H1 (cell line): ENCODE measurements at regions not wholly inside any gene's neighbourhood (a gene's known extent, or its start where the extent isn't known, plus 50 kb on each side); places are given as distances from the start of the nearest gene placed in this dataset.

Source experiments
- CTCF ChIA-PET: fragments of 300-600 bp; sonication (Branson Sonifier 250); formaldehyde crosslinking; loops from one replicate; lab custom pipeline; 2021; ENCODE audit not compliant: partially characterized antibody; lab: Charles Lee
- POLR2A ChIA-PET: fragments of 300-600 bp; sonication (Branson Sonifier 250); formaldehyde crosslinking; loops from one replicate; lab custom pipeline; 2021; ENCODE audit warnings: inconsistent platforms; ENCODE audit not compliant: partially characterized antibody; lab: Charles Lee
- DNase-seq, 2 experiments: peaks; one replicate each; pipeline versions ENCODE4 v3.0.0 to v3.0.0-alpha.2; 2010 to 2022; ENCODE audit warnings: low spot score in 2 of 2, low read depth in 1 of 2, mixed read lengths in 1 of 2
- FAIRE-seq: peaks from 2 replicates; lab custom pipeline; 2011; peaks lifted over from hg19 to GRCh38; lab: Jason Lieb, UNC
- H2AFZ ChIP-seq: 2 replicates; pipeline ENCODE4 v1.8.1; 2012; ENCODE audit warnings: low read length, inconsistent platforms
- H2AK5ac ChIP-seq: 2 replicates; pipeline ENCODE4 v1.6.1; 2013; ENCODE audit warnings: low read depth, low read length
- H2BK120ac ChIP-seq: replicated peaks from 2 replicates; pipeline ENCODE3; 2013; ENCODE audit warnings: low read depth, low read length, inconsistent platforms
- H2BK12ac ChIP-seq: 2 replicates; pipeline ENCODE4 v1.6.1; 2013; ENCODE audit warnings: low read depth, low read length
- H2BK15ac ChIP-seq: 2 replicates; pipeline ENCODE4 v1.6.1; 2013; ENCODE audit warnings: low read length
- H2BK20ac ChIP-seq: 2 replicates; pipeline ENCODE4 v1.6.1; 2013; ENCODE audit warnings: low read length
- H2BK5ac ChIP-seq: 2 replicates; pipeline ENCODE4 v1.6.1; 2013; ENCODE audit warnings: low read depth, low read length
- H3K14ac ChIP-seq: 2 replicates; pipeline ENCODE4 v1.6.1; 2013; ENCODE audit warnings: inconsistent platforms; ENCODE audit not compliant: insufficient read length
- H3K18ac ChIP-seq: 2 replicates; pipeline ENCODE4 v1.6.1; 2013; ENCODE audit warnings: low read length; ENCODE audit errors: extremely low read depth
- H3K23ac ChIP-seq: 2 replicates; pipeline ENCODE4 v1.6.1; 2013; ENCODE audit warnings: inconsistent platforms; ENCODE audit not compliant: insufficient read length
- H3K23me2 ChIP-seq: 2 replicates; pipeline ENCODE4 v1.6.1; 2013; ENCODE audit warnings: low read depth, low read length
- H3K27ac ChIP-seq: 2 replicates; pipeline ENCODE4 v1.6.1; 2011; ENCODE audit warnings: low read depth, low read length, inconsistent platforms
- H3K27me3 ChIP-seq, 4 experiments: replicated peaks in 1 of 4; 1 replicate in 1 of 4; 2 replicates in 3 of 4; pipeline versions ENCODE4 v1.6.1 to v1.8.1; 2011 to 2013; ENCODE audit warnings: low read length in 3 of 4, mild to moderate bottlenecking in 3 of 4, inconsistent platforms in 2 of 4, mixed read lengths in 2 of 4, moderate library complexity in 1 of 4; ENCODE audit not compliant: control insufficient read depth in 3 of 4, insufficient read depth in 3 of 4; ENCODE audit errors: extremely low read depth in 1 of 4
- H3K36me3 ChIP-seq, 4 experiments: 2 replicates each; pipeline versions ENCODE4 v1.6.1 to v1.8.1; 2011 to 2013; ENCODE audit warnings: mild to moderate bottlenecking in 4 of 4, low read length in 3 of 4, moderate library complexity in 2 of 4, control low read depth in 1 of 4, inconsistent platforms in 1 of 4; ENCODE audit not compliant: insufficient read depth in 4 of 4, control insufficient read depth in 2 of 4
- H3K4ac ChIP-seq: replicated peaks from 2 replicates; pipeline ENCODE3; 2013; ENCODE audit warnings: low read length, low read depth, mixed read lengths, inconsistent platforms; ENCODE audit not compliant: insufficient read length
- H3K4me1 ChIP-seq, 4 experiments: replicated peaks in 1 of 4; 1 replicate in 1 of 4; 2 replicates in 3 of 4; pipeline versions ENCODE4 v1.6.1 to v1.8.1; 2011 to 2013; ENCODE audit warnings: low read length in 3 of 4, inconsistent platforms in 2 of 4, mixed read lengths in 1 of 4; ENCODE audit not compliant: insufficient read depth in 4 of 4, control insufficient read depth in 3 of 4
- H3K4me2 ChIP-seq, 2 experiments: 2 replicates each; pipeline versions ENCODE4 v1.6.1 to v1.8.1; 2011 to 2013; ENCODE audit warnings: low read depth in 2 of 2, low read length in 2 of 2, control low read depth in 1 of 2, inconsistent platforms in 1 of 2, mild to moderate bottlenecking in 1 of 2; ENCODE audit not compliant: insufficient read depth in 1 of 2
- H3K4me3 ChIP-seq, 4 experiments: fragments of 200-600, 300-600 bp in 1 of 4; sonication (generic), shearing (Covaris generic), sonication (Bioruptor Twin) in 1 of 4; 2 replicates each; pipeline versions ENCODE4 v1.5.1 to v1.8.1; 2011 to 2016; ENCODE audit warnings: low read length in 4 of 4, low read depth in 3 of 4, control low read depth in 2 of 4, inconsistent platforms in 2 of 4, mild to moderate bottlenecking in 2 of 4, mixed read lengths in 1 of 4, moderate library complexity in 1 of 4; ENCODE audit not compliant: insufficient read depth in 2 of 4; ENCODE audit errors: extremely low read depth in 1 of 4
- H3K56ac ChIP-seq: replicated peaks from 2 replicates; pipeline ENCODE3; 2013; ENCODE audit warnings: low read depth, mild to moderate bottlenecking, mixed read lengths, low read length, inconsistent platforms; ENCODE audit not compliant: insufficient read length
- H3K79me1 ChIP-seq: 2 replicates; pipeline ENCODE4 v1.6.1; 2013; ENCODE audit warnings: low read depth, low read length, control low read depth
- H3K79me2 ChIP-seq, 2 experiments: 2 replicates each; pipeline versions ENCODE4 v1.6.1 to v1.8.1; 2012 to 2013; ENCODE audit warnings: low read length in 2 of 2, mild to moderate bottlenecking in 2 of 2, inconsistent platforms in 1 of 2; ENCODE audit not compliant: insufficient read depth in 2 of 2, control insufficient read depth in 1 of 2
- H3K9ac ChIP-seq, 4 experiments: replicated peaks in 1 of 4; 1 replicate in 1 of 4; 2 replicates in 3 of 4; pipeline versions ENCODE4 v1.6.1 to v1.8.1; 2011 to 2013; ENCODE audit warnings: low read depth in 3 of 4, low read length in 3 of 4, control low read depth in 2 of 4, mild to moderate bottlenecking in 2 of 4, moderate library complexity in 2 of 4, inconsistent platforms in 1 of 4; ENCODE audit errors: extremely low read depth in 1 of 4
- H3K9me3 ChIP-seq, 2 experiments: 2 replicates each; pipeline versions ENCODE4 v1.6.1 to v1.8.1; 2012 to 2013; ENCODE audit warnings: mild to moderate bottlenecking in 2 of 2, moderate library complexity in 2 of 2, control low read depth in 1 of 2, inconsistent platforms in 1 of 2, low read depth in 1 of 2, low read length in 1 of 2, mixed read lengths in 1 of 2; ENCODE audit not compliant: insufficient read depth in 2 of 2
- H4K20me1 ChIP-seq, 2 experiments: replicated peaks in 1 of 2; 2 replicates each; pipeline versions ENCODE3 to v1.8.1; 2011 to 2013; ENCODE audit warnings: inconsistent platforms in 2 of 2, low read length in 2 of 2, mild to moderate bottlenecking in 1 of 2; ENCODE audit not compliant: insufficient read depth in 2 of 2, control insufficient read depth in 1 of 2
- H4K5ac ChIP-seq: 2 replicates; pipeline ENCODE4 v1.6.1; 2013; ENCODE audit warnings: low read length, low read depth, mixed read lengths, inconsistent platforms; ENCODE audit not compliant: insufficient read length
- H4K8ac ChIP-seq: 2 replicates; pipeline ENCODE4 v1.8.0; 2013; ENCODE audit warnings: mild to moderate bottlenecking, moderate library complexity, low read length, inconsistent platforms; ENCODE audit not compliant: insufficient read depth; ENCODE audit errors: extremely low read depth
- H4K91ac ChIP-seq: replicated peaks from 2 replicates; pipeline ENCODE3; 2013; ENCODE audit warnings: low read length, mixed read lengths, inconsistent platforms; ENCODE audit not compliant: insufficient read length
- BACH1 ChIP-seq: IDR thresholded peaks from 2 replicates; pipeline ENCODE4 v1.6.1; 2012; ENCODE audit warnings: low read length, improper control_type of control experiment
- CBX5 ChIP-seq: fragments of 300-800, 300-1000 bp; sonication (generic); IDR thresholded peaks from 2 replicates; pipeline ENCODE4 v1.7.1; 2016; ENCODE audit warnings: antibody characterized with exemption, low read length, low read depth
- FOSL1 ChIP-seq: IDR thresholded peaks from 2 replicates; pipeline ENCODE4 v1.6.1; 2011; ENCODE audit warnings: mild to moderate bottlenecking, low read depth, low read length, moderate library complexity; ENCODE audit not compliant: insufficient read depth
- MAFK ChIP-seq: IDR thresholded peaks from 2 replicates; pipeline ENCODE4 v1.6.1; 2012; ENCODE audit warnings: low read depth, mild to moderate bottlenecking, improper control_type of control experiment, low read length
- RAD21 ChIP-seq, 2 experiments: IDR thresholded peaks in 1 of 2; conservative IDR thresholded peaks in 1 of 2; 2 replicates each; pipeline ENCODE4 v1.6.1; 2011; ENCODE audit warnings: low read depth in 2 of 2, low read length in 2 of 2, improper control_type of control experiment in 1 of 2, inconsistent platforms in 1 of 2, mild to moderate bottlenecking in 1 of 2, moderate library complexity in 1 of 2
- RXRA ChIP-seq: IDR thresholded peaks from 2 replicates; pipeline ENCODE4 v1.6.1; 2011; ENCODE audit warnings: low read depth, mild to moderate bottlenecking, low read length, moderate library complexity; ENCODE audit not compliant: insufficient read depth
- SIN3A ChIP-seq, 2 experiments: IDR thresholded peaks in 1 of 2; conservative IDR thresholded peaks in 1 of 2; 2 replicates each; pipeline ENCODE4 v1.6.1; 2011 to 2012; ENCODE audit warnings: low read length in 2 of 2, improper control_type of control experiment in 1 of 2, low read depth in 1 of 2, mild to moderate bottlenecking in 1 of 2
- SP2 ChIP-seq: IDR thresholded peaks from 2 replicates; pipeline ENCODE4 v1.6.1; 2012; ENCODE audit warnings: mild to moderate bottlenecking, low read length, inconsistent platforms
- SP4 ChIP-seq: IDR thresholded peaks from 2 replicates; pipeline ENCODE4 v1.6.1; 2012; ENCODE audit warnings: low read length, inconsistent platforms
- TAF7 ChIP-seq: optimal IDR thresholded peaks from 2 replicates; pipeline ENCODE3; 2011; ENCODE audit warnings: low read depth, mild to moderate bottlenecking, inconsistent platforms, low read length, moderate library complexity, borderline replicate concordance

GRCh38 chr19:28184997-28185396, 1028.0 kb downstream of the UQCRFS1 start:
- no peaks in the 10 kb centered on the region for H4K20me1 ChIP-seq
- H4K8ac ChIP-seq: no peak overlapping the region
- H3K4me1 ChIP-seq: peaks cover 0 to 9% (median 1%) of the 10 kb centered on the region in 4 experiments; a peak in 1 of 7 replicates
- H3K27me3 ChIP-seq: peaks cover 0 to 1% (median 0%) of the 10 kb centered on the region in 4 experiments; a peak in 1 of 7 replicates
- no peak overlapping the region for H2AFZ ChIP-seq
- H3K14ac ChIP-seq: no peak overlapping the region
- H3K23ac ChIP-seq: no peak overlapping the region
- no peaks in the 10 kb centered on the region for H3K79me2 ChIP-seq
- CTCF ChIA-PET: interaction anchor here (0.9 to 2.0 kb wide), 5 partner anchors 12 to 199 kb away, joined by 3 to 4 read pairs (median 3); no protein-coding TSS in a partner anchor
- no peak overlapping the region for H3K27ac ChIP-seq
- no peak overlapping the region for H2BK5ac ChIP-seq
- no peak overlapping the region for H3K9ac ChIP-seq
- no peak overlapping the region for H3K4me3 ChIP-seq
- H3K36me3 ChIP-seq: no peaks in the 10 kb centered on the region
- no peak overlapping the region for H4K91ac ChIP-seq
- DNase-seq (no peak), FAIRE-seq (no peak)
- H2BK15ac ChIP-seq: peak overlapping the region; percentile 40; the same call in 1 of the 2 replicates
- H3K9me3 ChIP-seq: 0 out of 4 replicates have a peak, but pooled peaks cover 0 to 4% of the 10 kb centered on the region in 2 experiments
- no peak overlapping the region for H3K18ac ChIP-seq
- 0 out of 2 replicates have a peak overlapping the region, but pooled peaks have one; percentile 68 for H2BK12ac ChIP-seq
- H3K56ac ChIP-seq: no peak overlapping the region
- H3K23me2 ChIP-seq: no peaks in the 10 kb centered on the region
- 0 out of 2 replicates have a peak overlapping the region, but pooled peaks have one; percentile 43 for H2BK20ac ChIP-seq
- no peak overlapping the region for H3K4me2 ChIP-seq
- H2BK120ac ChIP-seq: no peak overlapping the region
- H4K5ac ChIP-seq: no peak overlapping the region
- no peak overlapping the region for H2AK5ac ChIP-seq
- POLR2A ChIA-PET: no interaction called here
- no peaks in the 10 kb centered on the region for H3K79me1 ChIP-seq
- H3K4ac ChIP-seq: no peak overlapping the region
- TF ChIP-seq RAD21 (IDR thresholded peaks at IDR 0.05 in 1 of 2, conservative IDR thresholded peaks at IDR 0.05 in 1 of 2; ENCODE audit: low read depth in 2 of 2, low read length in 2 of 2) (no peak), CBX5 (no peak), SP2 (no peak), SIN3A (conservative IDR thresholded peaks at IDR 0.05 in 1 of 2, IDR thresholded peaks at IDR 0.05 in 1 of 2; ENCODE audit: low read depth in 1 of 2, low read length in 2 of 2) (no peak), FOSL1 (no peak), BACH1 (peak; percentile 76), MAFK (peak; percentile 45; the same call in 1 of the 2 replicates), TAF7 (no peak), RXRA (no peak), SP4 (no peak)
